H9 (cell line): ENCODE measurements at regions not wholly inside any gene's neighbourhood (a gene's known extent, or its start where the extent isn't known, plus 50 kb on each side); places are given as distances from the start of the nearest gene placed in this dataset.

ENCODE experiments used
- DNase-seq: peaks from one replicate; pipeline ENCODE4 v3.0.0-alpha.2; 2017
- H2AFZ ChIP-seq: one replicate; pipeline ENCODE4 v1.6.1; 2013; ENCODE audit warnings: mild to moderate bottlenecking, low read length, control low read depth, moderate library complexity
- H2AK5ac ChIP-seq: 2 replicates; pipeline ENCODE4 v1.6.1; 2013; ENCODE audit warnings: low read length, control low read depth, mixed read lengths; ENCODE audit not compliant: insufficient read length
- H2BK120ac ChIP-seq: one replicate; pipeline ENCODE4 v1.6.1; 2013; ENCODE audit warnings: low read depth, mild to moderate bottlenecking, low read length, control low read depth, inconsistent platforms; ENCODE audit not compliant: poor library complexity, severe bottlenecking
- H2BK12ac ChIP-seq: 2 replicates; pipeline ENCODE4 v1.6.1; 2013; ENCODE audit warnings: low read length, control low read depth, mixed read lengths, low read depth; ENCODE audit not compliant: insufficient read length
- H2BK15ac ChIP-seq: 2 replicates; pipeline ENCODE4 v1.6.1; 2013; ENCODE audit warnings: low read depth, low read length, control low read depth
- H2BK20ac ChIP-seq: one replicate; pipeline ENCODE4 v1.6.1; 2013; ENCODE audit warnings: low read depth, mild to moderate bottlenecking, low read length, control low read depth, inconsistent platforms; ENCODE audit not compliant: poor library complexity, severe bottlenecking
- H2BK5ac ChIP-seq: 2 replicates; pipeline ENCODE4 v1.6.1; 2013; ENCODE audit warnings: low read length, control low read depth, mixed read lengths; ENCODE audit not compliant: insufficient read length
- H3K14ac ChIP-seq: 2 replicates; pipeline ENCODE4 v1.6.1; 2013; ENCODE audit warnings: low read length, control low read depth; ENCODE audit not compliant: insufficient read depth
- H3K18ac ChIP-seq: 2 replicates; pipeline ENCODE4 v1.6.1; 2013; ENCODE audit warnings: low read depth, mild to moderate bottlenecking, mixed read lengths, low read length, control low read depth; ENCODE audit not compliant: insufficient read length
- H3K23ac ChIP-seq: 2 replicates; pipeline ENCODE4 v1.6.1; 2013; ENCODE audit warnings: low read length, control low read depth, mixed read lengths, low read depth; ENCODE audit not compliant: insufficient read length
- H3K23me2 ChIP-seq: 2 replicates; pipeline ENCODE4 v1.6.1; 2013; ENCODE audit warnings: low read depth, mild to moderate bottlenecking, mixed read lengths, low read length, control low read depth; ENCODE audit not compliant: insufficient read length, poor library complexity, severe bottlenecking
- H3K27ac ChIP-seq: 2 replicates; pipeline ENCODE4 v1.5.1; 2013; ENCODE audit warnings: low read length, control low read depth, mixed read lengths, low read depth; ENCODE audit not compliant: insufficient read length
- H3K27me3 ChIP-seq: 2 replicates; pipeline ENCODE4 v1.6.1; 2013; ENCODE audit warnings: low read length, control low read depth, inconsistent platforms; ENCODE audit not compliant: insufficient read depth
- H3K4ac ChIP-seq: 2 replicates; pipeline ENCODE4 v1.6.1; 2013; ENCODE audit warnings: low read depth, mild to moderate bottlenecking, control low read depth, inconsistent platforms, low read length, moderate library complexity
- H3K4me1 ChIP-seq: 2 replicates; pipeline ENCODE4 v1.6.1; 2013; ENCODE audit warnings: low read length, control low read depth, inconsistent platforms; ENCODE audit not compliant: insufficient read depth
- H3K4me2 ChIP-seq: 2 replicates; pipeline ENCODE4 v1.6.1; 2013; ENCODE audit warnings: low read length, control low read depth, mixed read lengths; ENCODE audit not compliant: insufficient read length, insufficient read depth
- H3K56ac ChIP-seq: 2 replicates; pipeline ENCODE4 v1.6.1; 2013; ENCODE audit warnings: low read depth, mild to moderate bottlenecking, mixed read lengths, low read length, control low read depth; ENCODE audit not compliant: insufficient read length
- H3K79me1 ChIP-seq: 2 replicates; pipeline ENCODE4 v1.6.1; 2013; ENCODE audit warnings: low read depth, mild to moderate bottlenecking, moderate library complexity, low read length, control low read depth, inconsistent platforms; ENCODE audit not compliant: insufficient read depth, poor library complexity, severe bottlenecking
- H3K79me2 ChIP-seq: 2 replicates; pipeline ENCODE4 v1.6.1; 2013; ENCODE audit warnings: low read length, control low read depth, inconsistent platforms; ENCODE audit not compliant: insufficient read depth
- H3K9ac ChIP-seq: 2 replicates; pipeline ENCODE4 v1.6.1; 2013; ENCODE audit warnings: low read length, control low read depth, mixed read lengths; ENCODE audit not compliant: insufficient read length; ENCODE audit errors: extremely low read depth
- H3K9me3 ChIP-seq: one replicate; pipeline ENCODE4 v1.6.1; 2013; ENCODE audit warnings: low read depth, low read length, inconsistent platforms; ENCODE audit not compliant: control insufficient read depth
- H3T11ph ChIP-seq: one replicate; pipeline ENCODE4 v1.6.1; 2013; ENCODE audit warnings: mild to moderate bottlenecking, low read length, control low read depth, inconsistent platforms
- H4K20me1 ChIP-seq: one replicate; pipeline ENCODE4 v1.6.1; 2013; ENCODE audit not compliant: control insufficient read depth, insufficient read length, insufficient read depth
- H4K5ac ChIP-seq: 2 replicates; pipeline ENCODE4 v1.6.1; 2013; ENCODE audit warnings: low read depth, mild to moderate bottlenecking, mixed read lengths, low read length, control low read depth; ENCODE audit not compliant: insufficient read length
- H4K8ac ChIP-seq: replicated peaks from 2 replicates; pipeline ENCODE4 v1.6.1; 2013; ENCODE audit warnings: low read length, control low read depth, mixed read lengths, low read depth; ENCODE audit not compliant: insufficient read length
- H4K91ac ChIP-seq: 2 replicates; pipeline ENCODE4 v1.6.1; 2013; ENCODE audit warnings: low read depth, mild to moderate bottlenecking, moderate library complexity, mixed read lengths, low read length, control low read depth; ENCODE audit not compliant: insufficient read length
- H3K27ac Mint-ChIP-seq, 3 experiments: 2 replicates in 2 of 3; 3 replicates in 1 of 3; pipeline ENCODE4 v1.8.0; 2020 to 2021; ENCODE audit warnings: mixed read lengths in 3 of 3, mild to moderate bottlenecking in 1 of 3, moderate library complexity in 1 of 3
- H3K27me3 Mint-ChIP-seq: 2 replicates; pipeline ENCODE4 v1.8.0; 2021; ENCODE audit warnings: low read depth, mild to moderate bottlenecking, moderate library complexity, mixed read lengths
- H3K36me3 Mint-ChIP-seq, 3 experiments: 2 replicates in 2 of 3; 3 replicates in 1 of 3; pipeline ENCODE4 v1.8.0; 2020 to 2021; ENCODE audit warnings: low read depth in 3 of 3, mixed read lengths in 3 of 3; ENCODE audit not compliant: insufficient read depth in 1 of 3
- H3K4me1 Mint-ChIP-seq, 2 experiments: 2 replicates each; pipeline ENCODE4 v1.8.0; 2020; ENCODE audit warnings: mixed read lengths in 2 of 2
- H3K4me3 Mint-ChIP-seq, 2 experiments: 2 replicates in 1 of 2; 3 replicates in 1 of 2; pipeline ENCODE4 v1.8.0; 2020 to 2021; ENCODE audit warnings: mild to moderate bottlenecking in 2 of 2, mixed read lengths in 2 of 2, moderate library complexity in 1 of 2
- H3K9me3 Mint-ChIP-seq, 2 experiments: 2 replicates in 1 of 2; 3 replicates in 1 of 2; pipeline ENCODE4 v1.8.0; 2020; ENCODE audit warnings: mild to moderate bottlenecking in 2 of 2, mixed read lengths in 2 of 2, moderate library complexity in 1 of 2
- WGBS: extraction: QIAGEN DNeasy Blood & Tissue Kit; methylation state at CpG from one replicate; pipeline ENCODE4 v1.1.7; 2013; ENCODE audit warnings: missing lambda C conversion rate, low lambda C conversion rate, mixed read lengths; ENCODE audit not compliant: insufficient read length; ENCODE audit errors: extremely low coverage; 5-methylcytosine and 5-hydroxymethylcytosine counted together
- TF ChIP-seq, protein P1 (sequence below): fragments of 200-600 bp; sonication (generic); conservative IDR thresholded peaks from 3 replicates; pipeline ENCODE4 v1.8.0; 2021; ENCODE audit warnings: antibody characterized with exemption, mild to moderate bottlenecking

DNA sequence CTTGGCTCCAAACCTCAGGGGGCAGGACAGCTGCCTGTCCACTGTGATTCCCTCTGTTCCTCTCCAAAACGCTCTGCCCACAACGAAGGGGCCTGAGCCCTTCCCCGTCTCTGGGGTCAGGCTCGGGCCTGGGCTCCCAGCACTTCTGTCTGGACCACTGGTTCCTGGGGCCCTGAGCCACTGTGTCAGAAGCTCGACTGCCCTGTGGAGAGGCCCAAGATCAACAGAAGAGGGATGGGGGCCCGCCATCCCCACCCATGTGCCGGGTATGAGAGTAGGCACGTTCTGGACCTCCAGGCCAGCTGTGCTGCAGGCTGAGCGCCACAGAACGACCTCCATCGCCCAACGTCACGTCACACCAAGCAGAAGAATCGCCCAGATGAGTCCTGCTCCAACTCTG lies 119.9 kb upstream of the HS6ST1 start:
- H3K79me2 ChIP-seq: no peaks in the 10 kb centered on the region
- H2BK5ac ChIP-seq: no peak overlapping the region
- no peaks in the 10 kb centered on the region for H3K79me1 ChIP-seq
- no peaks in the 10 kb centered on the region for H4K20me1 ChIP-seq
- H3K27me3 Mint-ChIP-seq: no peaks in the 10 kb centered on the region; the same call in 1 of the 2 replicates
- no peak overlapping the region for H4K91ac ChIP-seq
- H3K27ac Mint-ChIP-seq: no peak overlapping the region
- H2BK120ac ChIP-seq: no peak overlapping the region
- WGBS: no CpG with 5 or more reads among the region's 14 CpGs
- H3K4me2 ChIP-seq: no peak overlapping the region
- no peak for DNase-seq
- no peak overlapping the region for H4K5ac ChIP-seq
- peaks cover 18 to 19% of the 10 kb centered on the region in 2 experiments for H3K4me1 Mint-ChIP-seq
- no peak overlapping the region for H3K4me3 Mint-ChIP-seq
- no peak overlapping the region for H4K8ac ChIP-seq
- TF ChIP-seq, protein P1, sequence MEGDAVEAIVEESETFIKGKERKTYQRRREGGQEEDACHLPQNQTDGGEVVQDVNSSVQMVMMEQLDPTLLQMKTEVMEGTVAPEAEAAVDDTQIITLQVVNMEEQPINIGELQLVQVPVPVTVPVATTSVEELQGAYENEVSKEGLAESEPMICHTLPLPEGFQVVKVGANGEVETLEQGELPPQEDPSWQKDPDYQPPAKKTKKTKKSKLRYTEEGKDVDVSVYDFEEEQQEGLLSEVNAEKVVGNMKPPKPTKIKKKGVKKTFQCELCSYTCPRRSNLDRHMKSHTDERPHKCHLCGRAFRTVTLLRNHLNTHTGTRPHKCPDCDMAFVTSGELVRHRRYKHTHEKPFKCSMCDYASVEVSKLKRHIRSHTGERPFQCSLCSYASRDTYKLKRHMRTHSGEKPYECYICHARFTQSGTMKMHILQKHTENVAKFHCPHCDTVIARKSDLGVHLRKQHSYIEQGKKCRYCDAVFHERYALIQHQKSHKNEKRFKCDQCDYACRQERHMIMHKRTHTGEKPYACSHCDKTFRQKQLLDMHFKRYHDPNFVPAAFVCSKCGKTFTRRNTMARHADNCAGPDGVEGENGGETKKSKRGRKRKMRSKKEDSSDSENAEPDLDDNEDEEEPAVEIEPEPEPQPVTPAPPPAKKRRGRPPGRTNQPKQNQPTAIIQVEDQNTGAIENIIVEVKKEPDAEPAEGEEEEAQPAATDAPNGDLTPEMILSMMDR: no peak
- no peak overlapping the region for H3K14ac ChIP-seq
- H3K27me3 ChIP-seq: no peaks in the 10 kb centered on the region
- no peak overlapping the region for H3K9ac ChIP-seq
- H3K23me2 ChIP-seq: no peaks in the 10 kb centered on the region
- no peaks in the 10 kb centered on the region for H3K9me3 Mint-ChIP-seq
- no peak overlapping the region for H2BK12ac ChIP-seq
- H3K36me3 Mint-ChIP-seq: no peaks in the 10 kb centered on the region; a peak in 1 of 7 replicates
- H3K56ac ChIP-seq: no peak overlapping the region
- H2AK5ac ChIP-seq: no peak overlapping the region
- peaks cover 3% of the 10 kb centered on the region; the same call in 1 of the 2 replicates for H3K4me1 ChIP-seq
- H3K18ac ChIP-seq: no peak overlapping the region
- no peak overlapping the region for H2AFZ ChIP-seq
- no peak overlapping the region for H3K27ac ChIP-seq
- H3K23ac ChIP-seq: no peak overlapping the region
- H2BK15ac ChIP-seq: no peak overlapping the region
- no peak overlapping the region for H3T11ph ChIP-seq
- no peak overlapping the region for H3K4ac ChIP-seq
- H2BK20ac ChIP-seq: no peak overlapping the region
- H3K9me3 ChIP-seq: no peaks in the 10 kb centered on the region
